HG02884 (cell line): ENCODE measurements at regions not wholly inside any gene's neighbourhood (a gene's known extent, or its start where the extent isn't known, plus 50 kb on each side); places are given as distances from the start of the nearest gene placed in this dataset.
"Not testable (repeated sequence)": the region's sequence is repeated elsewhere in the genome, so short reads cannot be mapped to it uniquely, and the experiment has no call there.

Experiments
- ATAC-seq: cut with Tn5 transposase; IDR thresholded peaks from one replicate; pipeline ENCODE4 v1.9.1; 2021; ENCODE audit warnings: mild to moderate bottlenecking, moderate library complexity; ENCODE audit not compliant: unreplicated experiment

DNA sequence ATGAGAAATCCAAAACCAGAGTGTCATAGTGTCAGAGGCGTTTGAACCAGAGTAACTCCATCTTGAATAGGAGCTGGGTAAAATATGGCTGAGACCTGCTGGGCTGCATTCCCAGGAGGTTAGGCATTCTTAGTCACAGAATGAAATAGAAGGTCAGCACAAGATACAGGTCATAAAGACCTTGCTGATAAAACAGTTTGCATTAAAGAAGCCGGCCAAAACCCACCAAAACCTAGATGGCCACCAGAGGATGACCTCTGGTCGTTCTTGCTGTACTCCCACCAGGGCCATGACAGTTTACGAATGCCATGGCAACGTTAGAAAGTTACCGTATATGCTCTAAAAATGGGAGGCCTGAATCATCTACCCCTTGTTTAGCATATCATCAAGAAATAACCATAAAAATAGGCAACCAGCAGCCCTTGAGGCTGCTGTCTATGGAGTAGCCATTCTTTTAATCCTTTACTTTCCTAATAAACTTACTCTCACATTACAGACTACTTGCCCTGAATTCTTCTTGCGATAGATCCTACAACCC lies 67.1 kb upstream of the NANOS1 start:
- ATAC-seq: not testable (repeated sequence)

DNA sequence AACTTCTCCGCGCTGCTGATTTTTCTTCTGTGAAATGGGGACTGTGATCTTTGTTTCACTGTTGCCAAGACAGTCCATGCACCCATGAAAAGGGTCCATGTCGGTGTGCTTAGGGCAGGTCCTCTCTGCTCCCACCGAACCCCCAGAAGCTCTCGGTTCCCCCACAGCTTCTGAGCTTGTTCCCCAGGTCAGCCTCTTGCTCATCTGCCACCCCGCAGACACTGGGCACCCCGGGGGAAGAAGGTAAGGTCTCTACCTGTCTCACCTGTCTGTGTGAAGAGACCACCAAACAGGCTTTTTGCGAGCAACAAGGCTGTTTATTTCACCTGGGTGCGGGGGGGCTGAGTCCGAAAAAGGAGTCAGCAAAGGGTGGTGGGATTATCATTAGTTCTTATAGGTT lies 66.2 kb upstream of the NANOS1 start:
- no peak for ATAC-seq

DNA sequence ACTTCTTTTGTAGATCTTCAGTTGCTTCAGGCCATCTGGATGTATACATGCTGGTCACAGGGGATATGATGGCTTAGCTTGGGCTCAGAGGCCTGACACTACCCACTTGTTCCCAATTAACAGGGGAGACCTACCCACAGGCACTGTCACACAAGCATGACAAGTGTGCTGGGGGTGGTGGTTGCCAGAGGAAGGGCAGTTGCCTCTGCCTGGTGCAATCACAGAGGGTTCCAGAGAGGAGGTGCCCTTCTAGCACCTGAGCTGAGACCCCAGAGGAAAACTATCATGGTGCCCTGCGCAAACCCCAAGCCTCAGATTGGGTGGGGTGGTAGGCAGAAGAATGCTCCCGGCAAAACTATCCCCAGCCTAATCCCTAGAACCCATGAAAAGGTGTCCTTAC lies 65.6 kb upstream of the NANOS1 start:
- no peak for ATAC-seq

DNA sequence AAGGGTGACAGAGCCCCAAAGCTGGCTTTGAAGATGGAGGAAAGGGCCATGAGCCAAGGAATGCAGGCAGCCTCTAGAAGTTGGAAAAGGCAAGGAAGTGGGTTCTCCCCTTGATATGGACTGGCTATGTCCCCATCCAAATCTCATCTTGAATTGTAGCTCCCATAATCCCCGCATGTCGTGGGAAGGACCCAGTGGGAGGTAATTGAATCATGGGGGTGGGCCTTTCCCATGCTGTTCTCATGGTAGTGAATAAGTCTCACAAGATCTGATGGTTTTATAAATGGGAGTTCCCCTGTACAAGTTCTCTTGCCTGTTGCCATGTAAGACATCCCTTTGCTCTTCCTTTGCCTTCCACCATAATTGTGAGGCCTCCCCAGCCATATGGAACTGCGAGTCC lies 65.0 kb upstream of the NANOS1 start:
- ATAC-seq: not testable (repeated sequence)

DNA sequence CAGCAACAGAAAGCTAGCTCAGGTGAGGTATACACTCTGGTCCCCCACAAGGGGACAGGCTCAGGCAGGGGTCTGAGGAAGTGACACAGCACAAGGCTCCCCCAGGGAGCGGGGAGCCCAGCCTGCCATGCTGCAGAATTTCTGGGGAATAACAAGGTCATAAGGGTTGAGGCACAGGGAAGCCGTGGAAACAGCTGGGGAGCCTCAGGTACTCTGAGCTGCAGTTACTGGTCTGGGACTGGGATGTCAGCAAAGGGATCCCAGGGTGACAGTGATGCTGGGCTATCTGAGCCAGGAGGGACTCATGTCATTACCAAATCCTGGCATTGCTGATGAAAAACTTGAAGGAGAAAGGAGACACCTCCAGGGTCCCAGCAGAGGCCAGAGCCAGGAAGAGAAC lies 64.4 kb upstream of the NANOS1 start:
- ATAC-seq: no peak

DNA sequence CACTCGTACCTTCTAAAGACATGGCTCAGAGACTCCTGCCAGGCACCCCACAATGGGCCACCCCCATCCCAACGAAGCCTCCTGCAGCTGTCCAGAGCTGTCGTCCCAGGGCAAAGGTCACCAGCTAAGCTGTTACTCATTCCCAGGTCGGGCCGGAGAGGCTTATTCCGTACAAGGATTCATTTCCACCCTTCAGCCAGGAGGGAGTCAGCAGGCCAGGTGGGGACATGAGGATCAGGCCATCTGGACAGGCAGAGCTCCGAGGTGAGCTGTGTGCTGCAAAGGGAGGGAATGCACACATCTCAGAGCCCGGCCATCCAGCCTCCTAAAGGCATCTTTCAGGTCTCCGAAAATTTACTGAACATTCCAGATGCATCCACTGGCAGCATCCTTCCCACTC lies 63.9 kb upstream of the NANOS1 start:
- ATAC-seq: no peak

DNA sequence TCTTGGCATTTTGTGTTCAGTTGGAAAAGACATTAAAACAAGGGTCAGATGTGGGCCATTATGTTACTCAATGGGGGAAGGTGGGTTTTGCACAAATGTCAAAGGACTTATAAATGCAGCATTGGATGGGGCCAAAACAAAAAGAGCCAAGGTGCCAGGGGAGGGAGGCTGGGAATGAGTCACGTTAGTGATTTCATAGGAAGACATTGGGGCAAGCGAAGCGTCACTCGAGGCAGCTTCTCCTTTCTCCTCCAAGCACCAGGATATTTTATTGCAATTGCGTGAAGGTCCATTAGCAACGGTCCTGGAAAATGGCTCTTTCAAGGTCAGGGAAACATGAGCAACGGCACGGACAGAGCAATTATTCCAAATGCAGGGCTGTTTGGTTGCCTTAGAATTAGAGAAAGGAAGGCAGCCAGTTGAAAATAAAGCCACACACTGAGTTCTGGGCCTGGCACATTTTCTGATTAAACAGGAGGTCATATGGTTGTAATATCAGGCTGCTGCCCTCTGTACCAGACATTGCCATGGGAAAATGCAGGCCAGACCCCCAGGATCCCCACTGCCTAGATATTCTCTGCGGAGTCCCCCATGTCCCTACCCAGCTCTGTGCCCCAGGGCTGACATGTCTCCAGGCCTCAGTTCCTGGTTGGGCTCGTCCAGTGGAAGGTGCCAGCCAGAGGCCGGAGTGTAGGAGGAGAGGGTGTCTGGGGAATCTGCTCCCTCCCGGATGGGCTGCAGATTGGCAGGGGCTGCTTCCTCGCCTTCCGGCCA lies 63.3 kb upstream of the NANOS1 start:
- ATAC-seq: no peak

DNA sequence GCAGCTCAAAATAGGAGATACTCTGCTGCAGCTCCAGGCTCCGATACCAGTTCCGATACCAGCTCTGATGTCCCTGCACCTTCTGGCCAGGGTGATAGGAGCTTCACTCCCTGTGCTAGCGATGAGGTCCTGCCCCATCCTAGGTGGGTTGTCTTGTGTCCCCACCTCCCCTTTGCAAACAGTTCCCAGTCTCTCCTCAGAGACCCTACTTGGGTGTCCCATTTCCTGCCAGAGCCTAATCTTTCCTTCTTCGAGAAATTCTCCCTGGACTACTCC lies 62.7 kb upstream of the NANOS1 start:
- no peak for ATAC-seq

DNA sequence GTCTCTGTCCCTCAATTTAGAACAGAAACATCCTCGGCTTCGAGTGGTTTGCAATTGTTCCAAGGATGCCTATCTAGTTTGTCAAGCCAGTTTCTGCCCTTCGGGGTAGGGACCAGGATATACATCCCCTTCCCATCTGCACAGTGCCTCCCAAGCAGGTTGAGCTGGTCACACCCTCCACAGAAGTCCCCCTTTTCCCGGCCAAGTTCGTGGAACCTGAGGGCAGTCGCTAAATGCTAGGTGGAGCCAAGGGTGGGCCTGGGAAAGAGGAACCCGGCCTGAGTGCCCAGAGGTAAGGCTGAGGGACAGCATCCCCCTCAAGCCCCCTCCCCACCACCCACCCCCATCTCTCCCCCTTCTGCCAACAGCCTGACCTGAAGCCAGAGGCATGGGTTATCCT lies 62.4 kb upstream of the NANOS1 start:
- ATAC-seq: no peak

DNA sequence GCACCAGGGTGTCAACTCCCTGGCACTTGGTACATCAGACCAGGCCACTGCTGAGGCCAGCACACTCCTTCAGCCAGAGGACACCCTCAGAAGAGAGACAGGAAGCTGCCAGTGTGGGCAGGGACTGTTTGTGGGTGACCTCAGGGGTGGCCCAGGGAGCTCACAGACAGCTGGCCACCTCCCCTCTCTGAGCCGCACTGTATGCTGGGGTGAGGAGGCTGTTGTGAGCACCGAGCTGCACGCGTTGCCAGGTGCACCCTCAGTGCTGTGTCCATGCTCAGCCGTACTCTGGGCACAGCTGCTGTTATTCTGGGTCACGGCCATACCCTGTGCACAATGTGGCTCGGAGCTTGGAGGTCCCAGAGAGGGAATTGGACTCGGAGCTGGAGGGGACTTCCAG lies 61.5 kb upstream of the NANOS1 start:
- no peak for ATAC-seq

DNA sequence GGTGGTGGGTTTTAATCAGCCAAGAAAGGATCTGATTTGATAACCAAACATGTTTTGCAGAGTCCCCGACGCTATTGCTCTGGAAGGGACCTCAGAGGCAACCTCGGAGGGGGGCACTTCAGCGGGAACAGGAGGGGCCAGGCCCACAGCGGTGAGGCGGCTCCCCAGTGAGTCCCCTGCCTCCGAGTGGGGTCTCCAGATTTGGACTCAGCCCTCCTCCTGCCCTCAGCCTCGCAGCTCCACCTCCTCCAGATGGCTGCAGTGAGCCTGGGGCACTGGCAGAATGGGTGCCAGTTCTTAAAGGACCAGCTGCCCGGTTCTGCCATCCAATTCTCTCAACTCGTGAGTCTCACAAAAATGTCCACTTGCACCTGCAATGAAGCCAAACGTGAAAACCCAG lies 61.0 kb upstream of the NANOS1 start:
- ATAC-seq: no peak

DNA sequence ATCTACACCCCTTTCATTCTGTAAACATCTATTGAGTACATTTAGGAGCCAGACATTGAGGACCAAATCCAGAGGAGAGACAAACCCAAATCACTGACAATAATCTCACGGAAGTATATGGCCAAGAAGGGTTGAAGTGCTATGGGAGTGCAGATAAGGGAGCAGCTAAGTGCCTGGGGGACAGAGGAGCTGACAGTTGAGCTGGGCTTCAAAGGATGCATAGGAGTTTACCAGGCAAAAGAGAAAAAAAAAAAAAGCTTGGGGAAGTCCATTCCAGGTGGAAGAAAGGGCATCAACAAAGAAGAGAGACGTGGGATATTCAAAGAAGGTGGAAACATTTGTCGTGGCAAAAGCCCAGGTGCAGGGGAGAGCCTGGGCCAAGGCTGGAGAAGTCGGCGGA lies 60.5 kb upstream of the NANOS1 start:
- no peak for ATAC-seq

DNA sequence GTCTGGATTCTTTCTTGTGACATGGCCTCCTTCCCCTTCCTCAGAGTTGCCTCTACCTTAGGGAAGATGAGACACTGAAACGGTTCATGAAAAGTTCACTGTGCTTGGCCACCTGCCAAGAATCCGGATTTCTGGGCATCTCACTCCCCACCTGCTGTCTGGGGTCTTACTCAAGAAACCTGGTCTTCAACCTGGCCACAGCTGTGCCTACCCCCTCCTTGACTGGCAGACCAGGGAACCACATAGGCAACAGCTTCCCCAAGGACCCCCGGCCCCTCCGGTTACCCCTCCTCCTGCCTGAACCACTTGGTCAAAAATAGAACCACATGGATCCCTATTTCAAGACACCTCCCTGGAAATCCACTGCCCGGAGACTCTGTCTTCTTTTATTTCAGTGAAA lies 58.7 kb upstream of the NANOS1 start:
- ATAC-seq: no peak

DNA sequence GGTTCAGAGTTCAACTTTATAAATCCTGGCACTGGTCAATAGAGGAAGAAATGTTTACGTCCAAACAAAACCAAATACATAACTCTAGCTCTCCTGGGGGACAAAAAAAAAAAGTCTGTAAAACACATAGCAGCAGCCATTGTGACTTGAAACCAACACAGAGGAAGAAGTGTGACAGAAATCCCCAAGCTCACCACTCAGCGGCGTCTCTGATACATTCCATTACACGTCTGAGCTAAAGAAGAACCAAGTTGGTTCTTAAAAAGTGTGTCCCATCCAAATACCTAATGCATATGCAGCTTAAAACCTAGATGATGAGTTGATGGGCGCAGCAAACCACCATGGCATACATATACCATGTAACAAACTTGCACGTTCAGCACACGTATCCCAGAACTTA lies 58.3 kb upstream of the NANOS1 start:
- ATAC-seq: no peak

DNA sequence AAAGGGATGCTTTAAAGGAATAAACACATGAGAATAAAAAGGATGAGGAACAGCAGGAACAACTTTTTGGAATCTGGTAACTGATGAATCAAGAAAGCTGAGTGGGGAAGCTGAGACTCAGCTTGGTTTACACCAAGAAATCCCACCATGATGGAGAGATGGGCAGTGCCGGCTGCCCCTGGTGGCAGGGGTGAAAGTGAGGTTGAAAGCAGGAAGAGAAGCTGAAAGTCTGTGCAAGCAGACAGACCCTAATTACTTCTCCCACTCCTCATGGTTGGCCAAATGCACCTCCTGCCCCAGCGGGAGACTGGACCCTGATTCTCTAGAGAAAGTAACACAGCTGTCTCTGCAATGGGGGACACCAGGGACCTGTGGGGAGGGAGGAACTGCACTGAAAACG lies 57.6 kb upstream of the NANOS1 start:
- no peak for ATAC-seq

DNA sequence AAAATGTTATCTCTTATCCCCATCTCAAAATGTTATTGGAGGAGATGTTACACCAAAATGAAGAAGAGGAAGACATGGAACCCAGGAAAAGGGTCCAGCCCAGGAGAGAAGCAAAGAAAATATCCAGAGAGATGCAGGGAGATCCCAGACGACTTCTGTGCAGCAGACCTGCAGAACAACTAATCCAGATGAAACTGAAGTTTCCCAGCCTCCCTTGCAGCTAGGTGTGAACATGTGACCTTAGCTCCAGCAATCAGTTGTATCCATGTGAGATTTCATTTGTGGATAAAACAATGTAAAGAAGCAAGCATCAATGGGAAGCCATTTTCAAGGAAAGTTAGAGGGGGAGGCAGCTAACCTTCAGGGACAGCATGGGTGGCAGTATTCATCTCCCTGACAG lies 55.8 kb upstream of the NANOS1 start:
- ATAC-seq: no peak

DNA sequence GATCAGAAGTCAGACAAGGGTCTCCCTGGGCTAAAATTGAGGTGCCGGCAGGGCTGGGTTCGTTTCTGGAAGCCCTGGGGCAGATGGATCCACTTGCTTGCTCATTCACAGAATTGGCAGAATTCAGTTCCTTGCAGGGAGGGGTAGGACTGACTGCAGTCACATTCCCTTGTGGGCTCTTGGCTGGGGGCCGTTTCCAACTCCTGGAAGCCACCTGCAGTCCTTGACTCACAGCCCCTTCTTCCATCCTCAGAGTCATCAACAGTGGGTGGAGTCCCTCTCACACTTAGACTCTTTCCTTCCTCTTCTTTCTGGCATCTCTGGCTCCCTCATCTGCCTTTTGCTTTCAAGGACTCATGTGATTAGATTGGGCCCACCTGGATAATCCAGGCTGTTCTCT lies 54.6 kb upstream of the NANOS1 start:
- no peak for ATAC-seq

DNA sequence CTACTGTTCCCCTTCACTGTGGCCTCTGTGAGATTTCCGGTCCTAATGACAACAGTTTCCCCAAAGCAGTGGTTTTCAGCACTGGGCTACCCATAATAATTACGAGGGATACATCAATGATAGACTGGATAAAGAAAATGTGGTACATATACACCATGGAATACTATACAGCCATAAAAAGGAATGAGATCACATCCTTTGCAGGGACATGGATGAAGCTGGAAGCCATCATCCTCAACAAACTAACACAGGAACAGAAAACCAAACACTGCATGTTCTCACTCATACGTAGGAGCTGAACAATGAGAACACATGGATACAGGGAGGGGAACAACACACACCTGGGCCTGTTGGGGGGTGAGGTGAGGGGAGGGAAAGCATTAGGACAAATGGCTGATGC lies 53.3 kb upstream of the NANOS1 start:
- ATAC-seq: not testable (repeated sequence)

DNA sequence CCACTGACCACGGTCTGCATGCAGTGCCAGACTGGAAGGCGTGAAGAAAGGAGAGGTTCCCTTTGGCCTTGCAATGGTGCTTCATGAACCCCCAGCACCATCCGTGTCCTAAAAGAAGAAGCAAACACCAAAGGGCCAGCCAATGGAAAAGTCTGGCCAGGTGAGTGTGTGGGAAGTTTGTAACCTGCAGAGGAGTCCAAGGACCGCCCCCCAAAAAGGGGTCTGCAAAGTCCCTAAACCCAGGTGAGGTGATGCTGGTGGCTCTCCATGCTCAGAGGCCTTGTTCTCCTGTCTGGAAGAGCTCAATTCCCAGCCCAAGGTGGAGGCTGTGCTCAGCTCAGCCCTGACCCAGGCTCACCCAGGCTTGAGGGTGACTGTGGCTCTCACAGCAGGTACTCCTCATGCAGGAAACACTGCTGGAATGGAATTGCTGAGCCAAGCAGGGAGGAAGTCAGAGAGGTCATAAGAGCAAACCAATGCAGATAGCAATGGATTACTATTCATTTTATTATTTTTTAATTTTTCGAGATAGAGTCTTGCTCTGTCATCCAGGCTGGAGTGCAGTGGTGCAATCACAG lies 52.4 kb upstream of the NANOS1 start:
- no peak for ATAC-seq

DNA sequence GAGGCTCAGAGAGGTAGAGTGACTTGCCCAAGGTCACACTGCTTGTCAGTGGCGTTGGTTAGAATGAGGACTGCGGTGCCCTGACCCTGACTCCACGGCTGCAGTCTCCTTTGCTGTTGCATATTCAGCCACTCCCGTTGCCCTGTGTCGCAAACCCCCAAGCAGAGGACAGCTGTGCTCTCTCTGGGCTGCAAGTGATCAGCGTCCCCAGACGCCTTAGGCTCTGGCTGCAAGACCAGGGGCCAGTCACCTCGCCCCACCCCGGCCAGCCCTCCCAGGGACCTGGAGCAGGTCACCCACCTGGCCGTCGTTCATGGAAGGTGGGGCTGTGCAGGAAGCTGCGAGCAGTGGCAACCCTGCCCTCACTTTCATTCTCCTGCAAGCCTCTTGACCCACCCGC lies 51.7 kb upstream of the NANOS1 start:
- ATAC-seq: no peak

DNA sequence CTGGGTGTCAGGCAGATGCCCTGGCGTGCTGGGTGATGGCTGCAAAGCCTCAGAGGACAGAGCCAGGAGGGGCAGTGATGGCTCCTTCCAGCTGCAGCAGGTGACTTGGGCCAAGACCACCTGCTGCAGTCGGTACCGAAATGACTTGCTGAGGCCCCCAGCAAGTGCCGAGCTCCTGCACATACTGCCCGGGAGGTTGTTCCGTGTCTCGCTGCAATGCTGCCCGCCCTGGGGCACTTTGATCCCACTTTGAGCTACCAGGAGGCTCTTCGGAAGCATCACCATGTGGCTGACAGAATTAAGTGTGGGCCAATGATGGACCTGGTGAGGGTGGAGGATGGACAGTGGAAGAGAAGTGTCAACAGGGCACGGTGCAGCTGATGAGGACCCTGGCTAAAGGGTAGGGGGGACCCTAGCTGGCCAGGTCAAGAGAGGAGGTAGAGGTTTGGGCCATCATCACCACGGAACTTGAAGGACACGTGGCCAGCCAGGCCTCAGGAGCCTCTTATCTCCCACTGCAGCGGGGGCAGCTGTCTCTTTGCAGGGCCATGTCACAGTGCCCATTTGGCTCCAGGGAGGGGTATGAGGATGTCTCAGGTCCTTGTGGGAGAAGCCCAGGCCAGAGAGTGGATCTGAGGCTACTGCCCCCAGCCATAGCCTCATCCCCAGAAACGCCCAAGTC lies 51.1 kb upstream of the NANOS1 start:
- no peak for ATAC-seq

DNA sequence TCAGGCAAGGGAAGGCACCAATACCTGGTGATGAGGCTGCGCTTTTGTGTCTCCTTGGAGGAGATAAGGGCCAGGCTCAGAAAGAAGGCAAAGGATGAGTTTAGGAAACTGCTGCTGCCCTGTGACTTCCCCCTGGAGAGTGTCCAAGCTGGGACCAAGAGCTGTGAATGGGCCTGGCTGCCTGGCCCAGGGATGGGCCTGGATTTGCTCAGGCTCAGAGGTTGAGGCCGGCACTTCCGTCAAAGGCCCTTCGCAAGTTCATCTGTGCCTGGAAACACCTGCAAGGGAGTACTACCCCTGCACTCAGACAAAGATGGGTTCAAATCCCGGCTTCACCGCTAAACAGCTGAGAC lies 50.5 kb upstream of the NANOS1 start:
- ATAC-seq: no peak

DNA sequence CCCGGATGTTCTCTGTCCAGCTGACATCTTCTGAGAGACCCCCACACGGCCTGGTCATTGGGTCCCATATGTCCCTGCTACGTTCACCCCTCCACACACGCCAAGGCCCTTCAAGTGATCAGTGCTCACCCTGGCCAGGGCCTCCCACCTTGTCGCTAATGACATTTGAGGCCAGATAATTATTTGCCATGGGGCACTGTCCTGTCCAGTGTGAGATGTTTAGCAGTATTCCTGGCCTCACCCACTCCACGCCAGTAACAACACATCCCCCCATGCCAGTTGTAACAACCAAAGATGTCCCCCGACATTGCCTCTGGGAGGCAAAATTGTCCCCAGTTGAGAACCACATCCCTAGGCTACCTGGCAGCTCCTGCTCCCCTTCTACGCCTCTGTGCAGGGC lies 49.9 kb upstream of the NANOS1 start:
- ATAC-seq: no peak
